Right kidney (tissue), 1 donor: ENCODE measurements at regions not wholly inside any gene's neighbourhood (a gene's known extent, or its start where the extent isn't known, plus 50 kb on each side); places are given as distances from the start of the nearest gene placed in this dataset.

Source experiments
- DNase-seq: peaks from one replicate; pipeline ENCODE4 v3.0.0-alpha.2; 2016

DNA sequence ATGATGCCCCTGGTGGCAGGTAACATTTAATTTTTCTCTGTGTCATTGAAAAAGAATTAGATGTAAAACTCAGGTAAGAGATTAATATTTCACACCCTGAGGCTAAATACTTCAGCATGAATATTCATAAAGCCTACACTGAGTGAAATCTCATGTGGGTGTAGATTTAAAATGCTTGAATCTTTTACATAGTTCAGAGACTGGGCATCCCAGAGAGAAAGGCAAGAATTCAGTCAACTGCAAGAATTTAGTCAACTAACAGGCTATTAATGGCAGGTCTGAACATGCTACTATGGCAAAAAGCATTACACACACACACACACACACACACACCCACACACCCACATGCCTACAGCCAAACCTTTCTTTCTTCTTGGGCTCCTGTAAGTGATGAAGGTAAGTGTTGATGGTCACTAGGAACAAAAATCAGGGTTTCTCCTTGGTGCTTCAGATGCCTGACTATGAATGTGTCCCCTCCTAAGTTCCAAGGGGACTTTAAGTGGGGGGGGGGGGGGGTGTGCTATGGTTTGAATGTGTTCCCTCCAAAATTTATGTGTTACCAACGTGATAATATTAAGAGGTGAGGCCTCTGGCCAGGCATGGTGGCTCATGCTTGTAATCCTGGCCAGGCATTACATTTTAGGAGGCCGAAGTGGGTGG, 63.7 kb upstream of the PSMD7 start:
- no peak for DNase-seq

DNA sequence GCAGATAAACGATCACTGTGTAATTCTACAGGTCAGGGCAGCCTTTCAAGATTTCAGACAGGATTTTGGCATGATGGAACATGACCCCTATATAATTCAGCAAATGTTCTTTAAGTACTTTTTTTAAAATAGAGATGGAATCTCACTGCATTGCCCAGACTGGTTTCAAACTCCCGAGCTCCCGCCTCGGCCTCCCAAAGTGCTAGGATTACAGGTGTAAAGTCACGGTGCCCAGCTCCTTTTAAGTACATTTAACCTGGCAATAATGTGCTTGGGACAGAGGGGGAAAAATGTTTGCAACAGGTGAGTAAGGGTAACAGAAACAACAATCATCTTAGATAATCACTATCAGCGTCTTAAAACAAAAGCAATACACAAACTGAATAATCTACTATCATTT, 66.5 kb upstream of the PSMD7 start:
- DNase-seq: no peak

DNA sequence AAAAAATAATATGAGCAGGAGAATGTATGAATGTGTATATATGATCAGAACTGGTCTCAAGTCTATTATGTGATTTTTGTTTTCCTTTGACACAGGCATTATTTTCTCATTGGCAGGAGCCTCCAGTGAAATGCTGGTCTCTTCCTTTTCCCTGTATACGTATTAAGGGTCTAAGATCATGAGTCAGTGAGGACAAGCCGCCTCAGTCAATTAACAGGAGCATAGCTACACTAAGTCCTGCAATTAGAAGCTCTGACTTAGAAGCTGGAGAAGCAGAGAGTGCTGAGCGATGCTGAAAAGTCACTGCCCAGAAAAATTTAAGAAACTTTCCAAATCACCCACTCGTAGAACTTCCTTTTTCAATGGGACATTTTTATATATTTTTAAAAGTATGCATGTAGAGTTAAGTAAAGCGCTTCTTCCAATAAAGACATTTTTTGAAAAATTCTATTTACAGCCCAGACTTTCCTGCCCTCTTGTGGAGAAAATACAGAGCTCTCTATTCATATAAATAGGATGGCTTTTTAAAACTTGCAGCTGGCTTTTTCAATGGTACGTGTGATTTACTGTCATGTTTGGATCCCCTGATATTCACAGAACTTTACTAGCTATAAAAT, 70.2 kb upstream of the PSMD7 start:
- DNase-seq: no peak

DNA sequence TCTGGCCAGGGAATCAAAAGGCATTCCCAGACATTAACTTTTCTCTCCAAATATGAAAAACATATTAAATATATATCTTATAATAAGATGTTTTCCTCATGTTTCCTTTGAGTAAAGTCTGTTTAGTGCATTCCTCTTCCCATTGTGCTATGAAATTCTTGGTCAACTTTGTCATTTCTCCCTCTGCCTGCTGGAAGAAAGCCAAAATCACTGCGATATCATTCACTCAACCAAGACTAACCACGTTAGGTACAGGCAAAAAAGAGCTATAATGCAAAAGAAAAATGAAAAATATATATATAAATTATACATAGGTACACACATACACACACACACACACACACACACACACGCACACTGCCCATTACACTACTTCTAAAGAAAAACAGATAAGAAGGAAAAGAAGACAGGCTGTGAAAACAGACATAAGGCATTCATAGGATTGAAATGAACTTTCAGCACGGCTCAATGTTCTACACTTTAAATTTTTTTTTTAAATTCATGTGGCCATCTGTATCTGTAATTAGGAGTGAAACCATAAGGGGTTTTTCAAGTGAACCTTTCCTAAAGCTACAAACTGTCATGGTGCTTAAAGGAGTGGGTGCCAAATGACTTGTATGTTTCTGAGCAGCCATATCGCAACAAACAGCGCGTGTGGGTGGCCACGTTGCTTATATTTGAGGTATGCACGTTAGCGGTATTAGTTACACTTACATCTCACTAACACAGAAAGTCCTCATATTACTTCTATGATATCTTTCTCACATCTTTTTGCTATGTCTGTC, 71.6 kb upstream of the PSMD7 start:
- no peak for DNase-seq

DNA sequence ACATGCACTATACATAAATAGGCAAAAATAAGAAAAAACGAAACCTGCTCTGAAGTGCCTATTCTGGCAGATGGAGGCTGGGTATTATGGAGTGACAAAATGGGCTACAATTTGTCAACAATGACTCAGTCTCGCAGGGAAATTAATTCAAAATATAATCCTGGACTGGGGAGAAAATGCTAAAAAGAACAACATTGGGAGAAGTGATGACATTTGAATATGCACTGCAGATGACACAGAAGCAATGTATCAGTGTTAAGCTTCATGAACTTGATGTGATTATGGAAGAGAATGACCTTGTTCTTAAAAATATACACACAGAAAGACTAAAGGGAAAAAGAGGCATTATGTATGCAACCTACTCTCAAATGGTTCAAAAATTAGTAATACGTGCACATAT, 74.8 kb upstream of the PSMD7 start:
- no peak for DNase-seq

DNA sequence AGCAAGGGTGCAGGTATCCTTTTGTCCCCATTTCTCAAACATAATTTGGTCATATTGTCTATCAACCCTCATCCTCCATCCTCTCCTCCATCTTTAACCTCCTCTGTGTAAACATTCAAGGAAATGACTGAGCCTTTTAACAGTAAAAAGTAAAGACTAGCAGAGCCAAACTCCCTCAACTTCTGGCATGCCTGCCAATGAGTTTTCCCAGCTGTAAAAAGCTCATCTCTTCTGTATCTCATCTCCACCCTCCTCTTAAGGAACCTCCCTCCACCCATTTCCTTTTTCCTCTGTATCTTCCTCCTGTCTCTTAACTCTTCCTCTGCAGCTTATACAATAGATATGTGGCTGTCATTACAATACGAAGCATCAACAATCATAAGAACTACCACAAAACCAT, 76.9 kb upstream of the PSMD7 start:
- no peak for DNase-seq

DNA sequence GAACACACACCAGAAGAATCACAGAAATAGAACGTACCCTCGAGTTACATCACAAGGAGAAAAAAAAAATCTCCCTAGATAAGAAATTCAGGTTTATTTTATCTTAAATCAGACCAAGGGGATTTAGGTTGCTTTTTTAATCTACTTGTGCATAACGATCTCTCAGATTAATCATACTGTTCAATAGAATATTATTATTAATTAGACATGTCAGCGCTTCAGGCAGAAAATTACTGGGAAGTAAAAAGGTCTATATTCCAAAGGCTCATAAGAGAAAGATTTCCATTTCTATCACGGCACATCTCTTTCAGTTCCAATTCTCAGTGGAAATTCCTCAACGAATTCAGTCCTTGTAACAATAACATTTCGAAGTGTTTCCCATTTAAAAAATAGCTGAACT, 77.7 kb upstream of the PSMD7 start:
- DNase-seq: no peak

DNA sequence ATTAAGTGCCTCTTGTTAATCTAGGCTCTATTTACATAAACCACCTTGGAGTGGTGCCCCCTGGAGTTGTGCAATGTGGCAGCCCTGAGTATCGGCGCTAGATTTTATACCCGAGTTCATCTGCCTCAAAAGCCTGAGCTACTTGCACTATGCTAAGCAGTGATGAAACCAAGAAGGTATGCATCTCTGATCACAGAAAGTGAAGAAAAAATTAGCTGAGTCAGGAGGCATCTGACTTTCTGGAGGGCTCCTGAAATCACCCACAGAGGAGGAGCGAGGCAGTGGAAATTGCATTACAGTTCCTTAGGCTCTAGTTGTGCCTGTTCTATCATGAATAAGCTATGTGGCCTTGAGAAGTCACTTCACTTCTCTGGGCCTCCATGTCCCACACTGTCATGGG, 80.3 kb upstream of the PSMD7 start:
- no peak for DNase-seq

DNA sequence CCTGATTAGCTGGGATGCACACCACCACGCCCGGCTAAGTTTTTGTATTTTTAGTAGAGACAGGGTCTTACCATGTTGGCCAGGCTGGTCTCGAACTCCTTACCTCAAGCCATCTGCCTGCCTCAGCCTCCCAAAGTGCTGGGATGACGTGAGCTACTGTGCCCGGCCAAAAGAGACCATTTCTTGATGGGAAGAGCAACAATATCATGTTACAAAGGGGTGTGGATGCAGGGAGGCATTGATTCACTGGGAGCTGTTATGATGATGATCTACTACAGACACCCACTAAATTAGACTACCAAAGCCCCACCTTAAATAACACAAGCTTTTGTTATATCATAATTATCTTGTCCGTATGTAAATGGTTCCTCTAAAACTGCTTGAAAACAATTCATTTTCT, 81.4 kb upstream of the PSMD7 start:
- DNase-seq: no peak

DNA sequence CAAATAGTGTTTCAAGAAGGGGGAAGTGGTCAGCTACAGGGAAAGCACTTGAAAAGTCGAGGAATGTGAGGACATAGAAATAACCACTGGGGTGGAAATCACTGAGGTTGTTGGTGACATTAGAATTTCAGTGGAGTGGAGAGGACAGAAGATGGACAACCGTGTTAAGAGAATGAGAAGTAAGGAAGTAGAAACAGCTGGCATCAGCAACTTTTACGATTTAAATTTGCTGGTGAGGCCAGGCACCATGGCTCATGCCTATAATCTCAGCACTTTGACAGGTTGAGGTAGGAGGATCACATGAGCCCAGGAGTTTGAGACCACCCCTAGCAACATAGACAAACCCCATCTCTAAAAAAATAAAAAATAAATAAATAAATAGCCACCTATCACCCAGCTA, 83.2 kb upstream of the PSMD7 start:
- no peak for DNase-seq

DNA sequence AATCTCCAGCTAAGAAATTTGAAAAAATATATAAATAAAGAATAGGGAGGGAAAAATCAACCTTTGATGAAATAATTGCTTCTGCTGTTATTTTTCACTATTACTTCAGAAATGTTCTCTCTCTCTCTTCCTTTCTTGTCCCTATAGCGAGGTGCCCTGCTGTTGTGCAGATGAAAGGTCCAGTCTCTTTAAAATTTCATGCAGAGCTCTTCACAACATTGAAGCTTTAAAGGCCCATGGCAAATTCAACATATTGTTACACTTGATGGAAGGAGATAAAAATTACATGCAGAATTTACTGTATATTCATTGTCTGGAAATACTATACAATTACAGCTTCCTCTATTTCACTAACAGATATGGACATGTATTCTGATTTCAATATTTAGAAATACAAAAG, 86.4 kb upstream of the PSMD7 start:
- DNase-seq: no peak

DNA sequence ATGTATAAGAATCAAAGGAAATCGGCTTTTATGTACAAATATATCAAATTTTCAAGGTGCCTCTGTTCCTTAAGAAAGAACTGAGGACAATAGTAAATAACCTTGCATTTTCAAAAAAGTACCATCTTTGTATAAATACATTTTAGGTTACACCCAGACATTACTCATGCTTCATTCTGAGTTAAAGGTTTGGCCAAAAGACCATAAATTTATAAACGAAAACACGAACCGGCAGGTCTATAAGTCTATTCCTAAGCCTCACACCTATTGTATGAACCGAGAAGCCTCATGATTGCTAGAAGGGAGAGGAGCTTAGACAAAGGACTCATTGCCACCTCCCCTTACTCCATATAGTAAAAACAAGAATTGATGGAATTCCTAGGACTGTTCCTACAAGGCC, 94.6 kb upstream of the PSMD7 start:
- DNase-seq: no peak

DNA sequence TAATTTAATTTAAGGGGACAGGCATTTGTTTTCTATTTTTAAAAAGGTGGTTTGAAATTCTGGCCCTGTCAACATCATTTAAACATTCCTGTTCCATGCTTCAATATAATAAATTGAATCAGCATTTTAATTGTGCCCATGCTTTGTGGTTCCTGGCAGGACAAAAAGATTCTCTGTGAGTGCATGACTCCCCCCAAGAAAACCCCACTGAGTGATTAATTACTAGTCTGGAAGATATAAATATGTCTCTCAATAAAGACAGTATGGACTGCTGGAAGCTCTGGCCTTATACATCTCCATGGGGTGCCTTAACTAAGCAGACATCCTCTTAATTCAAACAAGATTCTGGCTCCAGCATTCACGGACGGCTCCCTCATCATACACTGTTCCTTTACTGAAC, 95.0 kb upstream of the PSMD7 start:
- DNase-seq: no peak

DNA sequence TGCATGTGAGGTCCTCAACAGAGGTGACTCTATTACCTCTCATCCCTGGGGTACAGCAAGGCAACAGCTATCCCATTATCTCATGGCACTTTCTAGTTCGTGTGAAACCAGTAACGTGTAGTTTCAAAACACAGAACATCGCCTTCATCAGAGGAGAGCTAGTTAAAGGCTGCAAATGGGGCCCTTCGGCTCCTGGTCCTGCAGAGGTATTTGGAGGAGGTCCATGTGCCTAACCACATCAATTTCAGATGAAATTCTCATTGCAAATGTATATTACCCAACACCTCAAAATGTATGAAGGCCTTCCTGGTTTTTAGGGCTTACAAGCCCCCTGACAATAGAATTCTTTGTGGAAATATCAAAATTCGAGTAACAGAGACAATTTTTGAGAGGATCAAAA, 95.7 kb upstream of the PSMD7 start:
- DNase-seq: no peak

DNA sequence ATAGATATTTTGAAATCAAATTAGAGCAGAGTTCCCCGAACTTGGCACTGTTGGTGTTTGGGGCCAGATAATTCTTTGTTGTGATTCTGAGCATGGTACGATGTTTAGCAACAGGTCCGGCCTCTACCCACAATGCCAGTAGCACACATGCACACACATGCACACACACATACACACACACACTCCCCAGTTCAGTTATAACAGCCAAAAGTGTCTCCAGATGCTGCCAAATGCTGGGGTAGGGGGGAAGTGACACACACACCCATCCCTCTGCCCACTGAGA, 96.8 kb upstream of the PSMD7 start:
- DNase-seq: no peak

DNA sequence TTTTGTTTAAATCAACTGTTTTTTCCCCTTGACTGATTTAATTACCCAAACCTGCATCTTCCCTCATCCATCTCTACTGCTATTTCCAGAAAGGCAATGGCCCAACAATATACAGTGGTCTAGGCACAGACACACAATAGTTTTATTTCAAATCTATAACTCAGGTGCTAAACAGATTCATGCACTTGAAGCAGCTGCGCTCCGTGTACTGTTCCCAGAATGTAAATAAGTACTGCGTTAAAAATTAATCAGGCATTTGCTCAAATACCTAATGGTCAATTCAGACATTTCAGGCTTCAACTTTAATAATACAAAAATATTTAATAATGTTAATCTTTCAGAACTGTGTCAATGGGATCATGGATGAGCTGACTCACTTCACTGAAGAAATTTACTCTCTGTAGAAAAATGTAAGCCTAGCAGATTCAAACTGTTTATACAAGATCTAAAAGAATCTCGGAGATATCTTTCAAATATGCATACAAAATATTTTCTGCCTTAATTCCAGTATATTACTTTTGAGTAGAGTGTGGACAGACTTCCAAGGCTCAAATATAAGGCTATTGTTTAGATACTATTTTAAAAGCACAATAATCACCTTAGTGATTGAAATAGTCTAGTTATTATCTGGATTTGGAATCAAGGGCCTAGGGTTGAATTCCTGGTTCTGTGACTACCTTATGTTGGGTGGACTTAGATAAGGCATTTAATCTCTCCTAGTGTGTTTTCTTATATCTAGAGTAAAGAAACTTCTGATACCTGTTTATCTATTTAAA, 97.4 kb upstream of the PSMD7 start:
- no peak for DNase-seq

DNA sequence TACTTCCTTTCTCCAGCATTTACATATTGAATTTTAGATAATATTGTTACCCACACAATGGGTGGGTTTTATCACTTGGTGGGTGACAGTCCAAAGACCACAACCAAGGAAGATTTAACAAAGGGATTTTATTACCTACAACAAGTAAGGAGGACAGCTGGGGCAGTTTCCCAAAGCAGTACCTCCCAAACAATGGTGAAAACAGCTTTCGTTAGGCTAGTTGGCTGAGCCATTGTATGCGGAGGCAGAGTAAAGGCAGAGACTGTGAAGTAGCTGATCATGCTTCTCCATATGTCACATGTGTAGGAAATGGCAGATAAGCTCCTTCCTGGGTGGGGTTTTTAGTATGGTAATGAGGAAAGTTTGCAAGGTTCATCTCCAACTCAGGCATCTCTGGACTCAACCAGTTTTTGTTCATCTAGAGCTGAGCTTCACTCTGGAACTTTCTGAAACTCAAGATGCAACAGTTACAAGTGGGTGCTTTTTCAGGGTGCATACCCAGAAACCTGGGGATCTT, 104.3 kb upstream of the PSMD7 start:
- DNase-seq: no peak

DNA sequence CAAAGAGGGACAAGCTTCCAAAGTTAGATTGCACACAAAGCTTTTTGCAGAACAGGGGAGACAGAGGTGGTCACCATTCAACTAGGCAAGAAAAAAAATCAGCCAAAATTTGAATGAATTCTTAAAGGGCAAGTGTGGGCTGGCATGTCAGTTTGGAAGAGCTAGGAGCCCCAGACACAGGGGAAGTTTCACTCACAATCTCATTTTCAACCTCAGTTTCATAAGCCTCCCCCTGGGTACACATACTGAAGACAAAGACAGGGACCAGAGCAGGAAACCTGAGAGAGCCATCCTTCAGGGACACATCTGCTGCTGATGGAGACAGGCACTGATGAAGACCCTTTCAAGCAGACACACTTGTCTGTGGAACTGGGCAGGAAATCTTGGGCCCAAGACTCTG, 106.3 kb upstream of the PSMD7 start:
- DNase-seq: no peak

DNA sequence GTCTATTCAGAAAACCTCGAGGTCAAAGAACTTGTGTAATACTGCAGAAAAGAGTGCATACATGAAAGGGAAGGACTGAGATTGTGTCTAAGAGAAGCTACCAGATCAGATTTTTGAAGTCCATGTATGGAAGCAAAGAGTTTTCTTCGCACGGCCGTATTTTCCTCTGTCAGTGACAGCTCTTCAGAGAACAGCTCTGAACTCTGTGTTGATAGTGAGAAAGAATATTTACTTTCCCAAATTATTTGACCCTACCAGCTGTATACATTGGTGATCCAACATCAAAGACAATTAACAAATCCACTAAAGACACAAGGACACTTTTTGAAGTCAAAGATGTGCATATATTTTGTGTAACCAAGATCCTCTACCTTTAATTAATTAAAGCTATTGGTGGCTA, 107.8 kb upstream of the PSMD7 start:
- no peak for DNase-seq

DNA sequence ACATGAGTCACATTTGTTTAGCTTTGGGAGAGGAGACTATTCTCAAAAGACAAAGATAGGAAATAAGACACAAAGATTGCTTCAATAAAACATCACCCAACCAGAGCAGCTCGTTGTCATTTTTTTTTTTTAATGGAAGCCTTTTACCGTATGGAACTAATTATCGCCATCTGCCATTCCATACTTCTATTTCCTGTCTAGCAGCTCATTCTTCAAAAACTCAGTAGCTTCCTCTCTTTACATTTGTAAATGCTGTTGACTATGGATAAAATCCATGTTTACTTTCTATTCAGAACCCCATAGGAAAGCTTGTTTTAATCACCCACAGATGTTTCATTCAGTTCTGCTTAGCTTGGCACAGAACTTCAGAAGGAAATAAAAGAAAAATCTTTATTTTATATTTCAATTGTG, 110.0 kb upstream of the PSMD7 start:
- DNase-seq: no peak

DNA sequence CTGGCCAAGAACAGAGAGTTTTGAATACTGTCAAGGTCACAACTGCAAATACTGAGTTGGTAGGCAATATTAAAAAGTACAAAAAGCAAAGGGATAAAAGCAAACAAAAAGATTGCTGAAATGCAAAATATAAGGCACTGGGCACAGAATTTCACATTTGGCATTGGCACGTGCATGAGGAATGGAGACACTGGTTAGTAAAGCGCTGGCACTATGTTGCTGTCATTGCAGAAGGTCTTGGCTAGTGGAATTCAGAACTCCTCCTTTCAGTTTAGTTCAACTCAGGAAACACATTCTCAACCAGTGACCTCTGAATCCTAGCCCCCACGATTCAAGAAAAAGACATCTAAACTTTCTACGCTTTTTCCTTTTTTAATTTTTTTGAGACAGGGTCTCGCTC, 111.8 kb upstream of the PSMD7 start:
- no peak for DNase-seq

DNA sequence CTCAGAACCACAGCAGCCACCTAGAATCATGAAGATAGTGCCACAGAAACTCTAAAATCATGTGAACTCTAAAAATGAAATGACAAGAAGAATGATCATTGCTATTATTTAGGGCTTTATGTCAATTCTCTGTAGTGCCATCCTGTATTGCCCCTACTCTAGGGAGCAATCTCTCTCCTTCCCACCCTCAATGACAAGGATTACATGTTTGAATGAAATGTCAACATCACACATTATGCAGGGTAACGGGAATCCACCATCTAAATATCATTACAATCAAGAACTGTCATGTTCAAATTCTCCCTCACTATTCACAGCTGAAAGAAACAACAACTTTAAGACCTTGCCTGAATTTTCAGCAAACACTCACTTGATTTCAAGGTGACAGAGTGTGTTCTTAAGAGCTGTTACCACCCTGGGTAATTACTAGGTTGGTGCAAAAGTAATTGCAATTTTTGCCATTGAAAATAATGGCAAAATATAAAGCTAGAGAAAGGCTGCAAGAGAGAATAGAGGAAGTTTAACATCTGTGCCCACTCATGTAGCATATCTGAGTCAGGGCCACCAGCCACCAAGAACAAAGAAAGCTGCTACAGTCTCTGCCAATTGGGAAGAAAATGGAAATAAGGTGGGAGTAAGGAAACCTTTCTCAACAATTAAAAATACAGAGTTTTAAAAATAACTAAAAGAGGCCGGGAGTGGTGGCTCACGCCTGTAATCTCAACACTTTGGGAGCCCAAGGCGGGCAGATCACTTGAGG, 112.8 kb upstream of the PSMD7 start:
- DNase-seq: no peak
